GM10266 (cell line): ENCODE measurements at regions not wholly inside any gene's neighbourhood (a gene's known extent, or its start where the extent isn't known, plus 50 kb on each side); places are given as distances from the start of the nearest gene placed in this dataset.

Source experiments
- DNase-seq: peaks from one replicate; pipeline ENCODE4 v3.0.0; 2012; ENCODE audit errors: extremely low spot score
- CTCF ChIP-seq: IDR thresholded peaks from 2 replicates; pipeline ENCODE4 v1.5.1; 2012; ENCODE audit warnings: mild to moderate bottlenecking, low read depth; ENCODE audit not compliant: control insufficient read depth, insufficient read depth; ENCODE audit errors: missing control alignments

GRCh38 chr7:35348611-35349400 lies 94.9 kb upstream of the TBX20 start:
- no peak for DNase-seq
- no peak for TF ChIP-seq CTCF

GRCh38 chr7:35342786-35343185 lies 88.9 kb upstream of the TBX20 start:
- no peak for TF ChIP-seq CTCF
- DNase-seq = no peak

- no peak for DNase-seq
- TF ChIP-seq CTCF = no peak
Observed at GRCh38 chr7:35339811-35340210, 85.9 kb upstream of the TBX20 start.

- DNase-seq = no peak
- no peak for TF ChIP-seq CTCF
Observed at GRCh38 chr7:35336444-35336843, 82.5 kb upstream of the TBX20 start.

- no peak for TF ChIP-seq CTCF
- DNase-seq = no peak
Observed at GRCh38 chr7:35334506-35334905, 80.6 kb upstream of the TBX20 start.

GRCh38 chr7:35333265-35333664 lies 79.4 kb upstream of the TBX20 start:
- no peak for TF ChIP-seq CTCF
- DNase-seq = no peak
